Panc1 (cell line): ENCODE measurements at regions not wholly inside any gene's neighbourhood (a gene's known extent, or its start where the extent isn't known, plus 50 kb on each side); places are given as distances from the start of the nearest gene placed in this dataset.

ENCODE experiments used
- ATAC-seq: fragments of 200-7000 bp; cut with Tn5 transposase; 2 replicates; pipeline ENCODE4 v1.9.1; 2020; ENCODE audit warnings: mild to moderate bottlenecking, moderate library complexity
- BruUV-seq: library from RNA; stranded (reverse); fragments of 400-500 nt; replicated peaks from 2 replicates; lab custom pipeline; 2021; lab: Mats Ljungman, UMichigan
- CTCF ChIA-PET: fragments of 300-600 bp; sonication (Branson Sonifier 250); formaldehyde crosslinking; loops from one replicate; lab custom pipeline; 2022; ENCODE audit warnings: antibody characterized with exemption; lab: Charles Lee
- POLR2A ChIA-PET: fragments of 300-600 bp; sonication (Branson Sonifier 250); formaldehyde crosslinking; loops from one replicate; lab custom pipeline; 2022; ENCODE audit warnings: antibody characterized with exemption; lab: Charles Lee
- DNase-seq: peaks from one replicate; pipeline ENCODE4 v3.0.0-alpha.2; 2010; ENCODE audit warnings: low read depth, low spot score
- H3K27ac ChIP-seq: 2 replicates; pipeline ENCODE4 v1.5.1; 2011; ENCODE audit warnings: mild to moderate bottlenecking, low read length, inconsistent platforms
- H3K27me3 ChIP-seq: fragments of 200-500 bp; sonication (Bioruptor generic); 2 replicates; pipeline ENCODE4 v1.6.0; 2014; ENCODE audit warnings: low read length, inconsistent platforms; ENCODE audit not compliant: control insufficient read depth, insufficient read depth
- H3K36me3 ChIP-seq: fragments of 200-500 bp; sonication (Bioruptor generic); 2 replicates; pipeline ENCODE4 v1.5.1; 2014; ENCODE audit warnings: inconsistent platforms, mild to moderate bottlenecking, low read length, moderate library complexity; ENCODE audit not compliant: control insufficient read depth, insufficient read depth
- H3K4me1 ChIP-seq: 2 replicates; pipeline ENCODE4 v1.5.1; 2011; ENCODE audit warnings: inconsistent platforms, mild to moderate bottlenecking, low read length, moderate library complexity; ENCODE audit not compliant: control insufficient read depth, insufficient read depth
- H3K4me3 ChIP-seq, 2 experiments: 2 replicates each; pipeline ENCODE4 v1.5.1; 2011 to 2012; ENCODE audit warnings: low read depth in 2 of 2, low read length in 2 of 2, mild to moderate bottlenecking in 2 of 2, inconsistent platforms in 1 of 2, moderate library complexity in 1 of 2
- H3K9me3 ChIP-seq: fragments of 200-500 bp; sonication (Bioruptor generic); 2 replicates; pipeline ENCODE4 v1.5.1; 2014; ENCODE audit warnings: low read depth, mild to moderate bottlenecking, inconsistent platforms, low read length, moderate library complexity; ENCODE audit not compliant: control insufficient read depth, insufficient read depth
- CTCF ChIP-seq: fragments of 450-650 bp; IDR thresholded peaks from 2 replicates; pipeline ENCODE4 v1.5.1; 2017; ENCODE audit warnings: mild to moderate bottlenecking
- POLR2AphosphoS5 ChIP-seq: IDR thresholded peaks from 2 replicates; pipeline ENCODE4 v1.6.1; 2012; ENCODE audit warnings: mild to moderate bottlenecking, low read depth, low read length, moderate library complexity
- SIN3A ChIP-seq: IDR thresholded peaks from 2 replicates; pipeline ENCODE4 v1.6.1; 2012; ENCODE audit warnings: low read depth, mild to moderate bottlenecking, low read length, moderate library complexity, borderline replicate concordance; ENCODE audit not compliant: insufficient read depth
- TCF7L2 ChIP-seq: IDR thresholded peaks from 2 replicates; pipeline ENCODE4 v1.6.1; 2011; ENCODE audit warnings: mild to moderate bottlenecking, low read depth, low read length, inconsistent platforms
- in situ Hi-C: cut with HindIII; loops from 2 replicates; pipeline ENCODE4 v1.10.0; 2016; ENCODE audit warnings: low sequenced_read_pairs, low pct_unique_long_range_greater_than_20kb
- intact Hi-C: fragments of 100-400 bp; cut with micrococcal nuclease; formaldehyde crosslinking; loops from one replicate; pipeline ENCODE4 v1.10.0; 2022; ENCODE audit not compliant: unreplicated experiment
- TF ChIP-seq, protein P1 (sequence below), 2 experiments: IDR thresholded peaks; 2 replicates each; pipeline ENCODE4 v1.6.1; 2011 to 2012; ENCODE audit warnings: low read depth in 2 of 2, control low read depth in 1 of 2, low read length in 1 of 2, mild to moderate bottlenecking in 1 of 2, moderate library complexity in 1 of 2; ENCODE audit not compliant: insufficient read depth in 1 of 2

DNA sequence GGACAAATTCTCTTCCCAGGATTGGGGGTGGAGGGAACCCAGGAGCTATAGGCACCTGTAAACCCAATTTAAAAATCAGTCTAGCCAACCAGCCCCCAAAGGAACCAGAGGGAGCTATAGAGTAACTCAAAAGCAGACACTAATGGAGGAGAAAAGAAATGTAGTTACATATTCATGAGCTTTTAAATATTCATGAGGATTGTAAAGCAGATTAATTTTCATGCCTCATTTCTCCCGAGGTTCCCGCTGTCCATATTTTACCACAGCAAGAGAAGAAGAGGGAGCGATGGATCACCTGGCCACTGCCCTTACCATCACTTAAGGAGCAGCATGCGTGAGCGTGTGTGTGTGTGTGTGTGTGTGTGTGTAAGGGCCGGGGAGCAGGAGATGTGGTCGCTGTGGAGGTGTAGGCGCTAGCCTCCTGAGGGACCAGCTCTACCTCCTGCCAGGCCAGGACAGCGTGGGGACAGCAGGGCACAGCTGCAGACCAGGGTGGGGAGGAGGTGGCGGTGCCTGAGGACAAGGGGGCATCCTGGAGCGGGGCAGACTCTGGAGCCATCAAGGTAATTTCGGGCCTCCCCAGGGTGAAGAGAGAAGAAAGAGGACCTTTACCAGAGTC is 100.7 kb upstream of the THY1 start:
- Histone ChIP-seq H3K27me3 (no peaks in the 10 kb centered on the region; the same call in 1 of the 2 replicates), H3K4me3 (no peak overlapping the region), H3K9me3 (no peaks in the 10 kb centered on the region), H3K36me3 (no peaks in the 10 kb centered on the region), H3K27ac (no peak overlapping the region), H3K4me1 (no peaks in the 10 kb centered on the region)
- CTCF ChIA-PET, result no interaction called here
- intact Hi-C loops (no loop called here), in situ Hi-C loops (no loop called here)
- ATAC-seq (no peak), DNase-seq (no peak)
- POLR2A ChIA-PET, result no interaction called here
- BruUV-seq, result no TSS peak
- TF ChIP-seq POLR2AphosphoS5 (no peak), TCF7L2 (no peak), CTCF (no peak), SIN3A (no peak)
- TF ChIP-seq, protein P1, sequence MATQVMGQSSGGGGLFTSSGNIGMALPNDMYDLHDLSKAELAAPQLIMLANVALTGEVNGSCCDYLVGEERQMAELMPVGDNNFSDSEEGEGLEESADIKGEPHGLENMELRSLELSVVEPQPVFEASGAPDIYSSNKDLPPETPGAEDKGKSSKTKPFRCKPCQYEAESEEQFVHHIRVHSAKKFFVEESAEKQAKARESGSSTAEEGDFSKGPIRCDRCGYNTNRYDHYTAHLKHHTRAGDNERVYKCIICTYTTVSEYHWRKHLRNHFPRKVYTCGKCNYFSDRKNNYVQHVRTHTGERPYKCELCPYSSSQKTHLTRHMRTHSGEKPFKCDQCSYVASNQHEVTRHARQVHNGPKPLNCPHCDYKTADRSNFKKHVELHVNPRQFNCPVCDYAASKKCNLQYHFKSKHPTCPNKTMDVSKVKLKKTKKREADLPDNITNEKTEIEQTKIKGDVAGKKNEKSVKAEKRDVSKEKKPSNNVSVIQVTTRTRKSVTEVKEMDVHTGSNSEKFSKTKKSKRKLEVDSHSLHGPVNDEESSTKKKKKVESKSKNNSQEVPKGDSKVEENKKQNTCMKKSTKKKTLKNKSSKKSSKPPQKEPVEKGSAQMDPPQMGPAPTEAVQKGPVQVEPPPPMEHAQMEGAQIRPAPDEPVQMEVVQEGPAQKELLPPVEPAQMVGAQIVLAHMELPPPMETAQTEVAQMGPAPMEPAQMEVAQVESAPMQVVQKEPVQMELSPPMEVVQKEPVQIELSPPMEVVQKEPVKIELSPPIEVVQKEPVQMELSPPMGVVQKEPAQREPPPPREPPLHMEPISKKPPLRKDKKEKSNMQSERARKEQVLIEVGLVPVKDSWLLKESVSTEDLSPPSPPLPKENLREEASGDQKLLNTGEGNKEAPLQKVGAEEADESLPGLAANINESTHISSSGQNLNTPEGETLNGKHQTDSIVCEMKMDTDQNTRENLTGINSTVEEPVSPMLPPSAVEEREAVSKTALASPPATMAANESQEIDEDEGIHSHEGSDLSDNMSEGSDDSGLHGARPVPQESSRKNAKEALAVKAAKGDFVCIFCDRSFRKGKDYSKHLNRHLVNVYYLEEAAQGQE (IDR thresholded peaks at IDR 0.05; ENCODE audit: insufficient read depth in 1 of 2, low read depth in 2 of 2, low read length in 1 of 2), result no peak

- BruUV-seq, result no TSS peak
- ATAC-seq, result no peak
- intact Hi-C loops (no loop called here), in situ Hi-C loops (no loop called here)
- ChIA-PET POLR2A (no interaction called here), CTCF (no interaction called here)
- no peak for DNase-seq
- H3K36me3 ChIP-seq, result no peaks in the 10 kb centered on the region
- no peak overlapping the region for H3K27ac ChIP-seq
- no peaks in the 10 kb centered on the region for H3K4me1 ChIP-seq
- H3K4me3 ChIP-seq, result no peak overlapping the region
- peaks cover 4% of the 10 kb centered on the region for H3K27me3 ChIP-seq
- no peaks in the 10 kb centered on the region for H3K9me3 ChIP-seq
- TF ChIP-seq CTCF (no peak), SIN3A (no peak), POLR2AphosphoS5 (no peak), TCF7L2 (no peak)
- TF ChIP-seq, protein P1 (IDR thresholded peaks at IDR 0.05; ENCODE audit: insufficient read depth in 1 of 2, low read depth in 2 of 2, low read length in 1 of 2), result no peak
Measured at GRCh38 chr11:119522609-119523008, 99.6 kb upstream of the THY1 start.
